ENCODE measurements at regions not wholly inside any gene's neighbourhood (a gene's known extent, or its start where the extent isn't known, plus 50 kb on each side); places are given as distances from the start of the nearest gene placed in this dataset.

- Histone ChIP-seq H3K79me1 (ENCODE audit: low read depth, low read length) (no peaks in the 10 kb centered on the region), H2AFZ (ENCODE audit: low read length) (no peak overlapping the region), H3K27ac (replicated peaks; ENCODE audit: low read length) (no peak overlapping the region), H4K8ac (ENCODE audit: low read depth, low read length) (no peak overlapping the region), H2AK5ac (ENCODE audit: low read depth, low read length) (no peak overlapping the region), H3K4ac (ENCODE audit: low read length) (no peak overlapping the region), H3K27me3 (ENCODE audit: control insufficient read depth in 3 of 3, insufficient read depth in 3 of 3, low read depth in 1 of 3, low read length in 3 of 3) (no peaks in the 10 kb centered on the region), H4K91ac (ENCODE audit: low read depth, low read length, poor library complexity) (no peak overlapping the region), H2BK15ac (ENCODE audit: low read length) (no peak overlapping the region), H3K4me2 (ENCODE audit: insufficient read depth, low read length, poor library complexity, severe bottlenecking) (no peak overlapping the region), H2BK12ac (ENCODE audit: low read length) (no peak overlapping the region), H3K18ac (ENCODE audit: low read length) (no peak overlapping the region), H3K9ac (ENCODE audit: low read depth, low read length, poor library complexity) (no peak overlapping the region), H2BK5ac (ENCODE audit: low read length) (no peak overlapping the region), H3K23ac (ENCODE audit: low read depth, low read length, poor library complexity) (no peak overlapping the region), H3K9me3 (replicated peaks in 1 of 2; ENCODE audit: control insufficient read depth in 2 of 2, insufficient read depth in 1 of 2, low read depth in 1 of 2, low read length in 2 of 2) (no peaks in the 10 kb centered on the region), H2BK120ac (ENCODE audit: low read depth, low read length) (no peak overlapping the region), H3K14ac (ENCODE audit: low read length) (no peak overlapping the region), H3K36me3 (replicated peaks in 1 of 2; ENCODE audit: control insufficient read depth in 2 of 2, insufficient read depth in 2 of 2, low read length in 2 of 2) (no peaks in the 10 kb centered on the region), H3K4me3 (ENCODE audit: low read length in 2 of 2) (no peak overlapping the region), H3K4me1 (ENCODE audit: control insufficient read depth in 2 of 2, insufficient read depth in 1 of 2, low read depth in 1 of 2, low read length in 2 of 2) (peaks cover 0 to 8% of the 10 kb centered on the region in 2 donors)
- no CpG with 5 or more reads among the region's 9 CpGs for WGBS, 2 donors (ENCODE audit: extremely low coverage in 2 of 2, insufficient read length in 2 of 2, insufficient replicate concordance in 1 of 2)
- no peak for DNase-seq (ENCODE audit: low spot score)
Measured at GRCh38 chr16:17776888-17777287, 306.1 kb upstream of the XYLT1 start.

- Histone ChIP-seq H3K79me1 (ENCODE audit: low read depth, low read length) (no peaks in the 10 kb centered on the region), H3K27me3 (ENCODE audit: control insufficient read depth in 3 of 3, insufficient read depth in 3 of 3, low read depth in 1 of 3, low read length in 3 of 3) (no peaks in the 10 kb centered on the region), H3K4ac (ENCODE audit: low read length) (no peak overlapping the region), H2BK12ac (ENCODE audit: low read length) (no peak overlapping the region), H2AK5ac (ENCODE audit: low read depth, low read length) (no peak overlapping the region), H3K4me3 (ENCODE audit: low read length in 2 of 2) (no peak overlapping the region), H3K36me3 (replicated peaks in 1 of 2; ENCODE audit: control insufficient read depth in 2 of 2, insufficient read depth in 2 of 2, low read length in 2 of 2) (no peaks in the 10 kb centered on the region), H2AFZ (ENCODE audit: low read length) (no peak overlapping the region), H3K18ac (ENCODE audit: low read length) (no peak overlapping the region), H4K8ac (ENCODE audit: low read depth, low read length) (no peak overlapping the region), H2BK5ac (ENCODE audit: low read length) (no peak overlapping the region), H3K4me2 (ENCODE audit: insufficient read depth, low read length, poor library complexity, severe bottlenecking) (no peak overlapping the region), H4K91ac (ENCODE audit: low read depth, low read length, poor library complexity) (no peak overlapping the region), H3K9ac (ENCODE audit: low read depth, low read length, poor library complexity) (no peak overlapping the region), H3K9me3 (replicated peaks in 1 of 2; ENCODE audit: control insufficient read depth in 2 of 2, insufficient read depth in 1 of 2, low read depth in 1 of 2, low read length in 2 of 2) (no peaks in the 10 kb centered on the region), H3K23ac (ENCODE audit: low read depth, low read length, poor library complexity) (no peak overlapping the region), H3K27ac (replicated peaks; ENCODE audit: low read length) (no peak overlapping the region), H3K4me1 (ENCODE audit: control insufficient read depth in 2 of 2, insufficient read depth in 1 of 2, low read depth in 1 of 2, low read length in 2 of 2) (peaks cover 0 to 8% of the 10 kb centered on the region in 2 donors), H2BK120ac (ENCODE audit: low read depth, low read length) (no peak overlapping the region), H2BK15ac (ENCODE audit: low read length) (no peak overlapping the region), H3K14ac (ENCODE audit: low read length) (no peak overlapping the region)
- no CpG with 5 or more reads among the region's 1 CpG for WGBS, 2 donors (ENCODE audit: extremely low coverage in 2 of 2, insufficient read length in 2 of 2, insufficient replicate concordance in 1 of 2)
- no peak for DNase-seq (ENCODE audit: low spot score)
Measured at GRCh38 chr16:17776465-17776864, 305.7 kb upstream of the XYLT1 start.

- H3K4me3 ChIP-seq (ENCODE audit: low read length in 2 of 2), result no peak overlapping the region
- no peak overlapping the region for H3K18ac ChIP-seq (ENCODE audit: low read length)
- DNase-seq (ENCODE audit: low spot score), result no peak
- no peak overlapping the region for H3K14ac ChIP-seq (ENCODE audit: low read length)
- H3K4me2 ChIP-seq (ENCODE audit: insufficient read depth, low read length, poor library complexity, severe bottlenecking), result no peak overlapping the region
- H3K27ac ChIP-seq (replicated peaks; ENCODE audit: low read length), result no peak overlapping the region
- no peaks in the 10 kb centered on the region for H3K79me1 ChIP-seq (ENCODE audit: low read depth, low read length)
- no peak overlapping the region for H2AFZ ChIP-seq (ENCODE audit: low read length)
- no peak overlapping the region for H2BK12ac ChIP-seq (ENCODE audit: low read length)
- no peak overlapping the region for H3K9ac ChIP-seq (ENCODE audit: low read depth, low read length, poor library complexity)
- peaks cover 0 to 8% of the 10 kb centered on the region in 2 donors for H3K4me1 ChIP-seq (ENCODE audit: control insufficient read depth in 2 of 2, insufficient read depth in 1 of 2, low read depth in 1 of 2, low read length in 2 of 2)
- H3K27me3 ChIP-seq (ENCODE audit: control insufficient read depth in 3 of 3, insufficient read depth in 3 of 3, low read depth in 1 of 3, low read length in 3 of 3), result no peaks in the 10 kb centered on the region
- no peak overlapping the region for H2BK15ac ChIP-seq (ENCODE audit: low read length)
- no peak overlapping the region for H3K23ac ChIP-seq (ENCODE audit: low read depth, low read length, poor library complexity)
- no peak overlapping the region for H2BK120ac ChIP-seq (ENCODE audit: low read depth, low read length)
- H2BK5ac ChIP-seq (ENCODE audit: low read length), result no peak overlapping the region
- no peaks in the 10 kb centered on the region for H3K9me3 ChIP-seq (replicated peaks in 1 of 2; ENCODE audit: control insufficient read depth in 2 of 2, insufficient read depth in 1 of 2, low read depth in 1 of 2, low read length in 2 of 2)
- no peak overlapping the region for H4K8ac ChIP-seq (ENCODE audit: low read depth, low read length)
- H4K91ac ChIP-seq (ENCODE audit: low read depth, low read length, poor library complexity), result no peak overlapping the region
- H3K4ac ChIP-seq (ENCODE audit: low read length), result no peak overlapping the region
- no peak overlapping the region for H2AK5ac ChIP-seq (ENCODE audit: low read depth, low read length)
- WGBS, 2 donors (ENCODE audit: extremely low coverage in 2 of 2, insufficient read length in 2 of 2, insufficient replicate concordance in 1 of 2), result no CpG with 5 or more reads among the region's 4 CpGs
- H3K36me3 ChIP-seq (replicated peaks in 1 of 2; ENCODE audit: control insufficient read depth in 2 of 2, insufficient read depth in 2 of 2, low read length in 2 of 2), result no peaks in the 10 kb centered on the region
Measured at GRCh38 chr16:17775061-17775460, 304.3 kb upstream of the XYLT1 start.

GRCh38 chr16:17773698-17774101 lies 302.9 kb upstream of the XYLT1 start:
- H2BK12ac ChIP-seq (ENCODE audit: low read length), result no peak overlapping the region
- no peak overlapping the region for H3K4ac ChIP-seq (ENCODE audit: low read length)
- H3K4me1 ChIP-seq (ENCODE audit: control insufficient read depth in 2 of 2, insufficient read depth in 1 of 2, low read depth in 1 of 2, low read length in 2 of 2), result peaks cover 0 to 8% of the 10 kb centered on the region in 2 donors
- no peaks in the 10 kb centered on the region for H3K79me1 ChIP-seq (ENCODE audit: low read depth, low read length)
- H3K36me3 ChIP-seq (replicated peaks in 1 of 2; ENCODE audit: control insufficient read depth in 2 of 2, insufficient read depth in 2 of 2, low read length in 2 of 2), result no peaks in the 10 kb centered on the region
- no peak overlapping the region for H3K27ac ChIP-seq (replicated peaks; ENCODE audit: low read length)
- H3K18ac ChIP-seq (ENCODE audit: low read length), result no peak overlapping the region
- H2AK5ac ChIP-seq (ENCODE audit: low read depth, low read length), result no peak overlapping the region
- no peak overlapping the region for H3K23ac ChIP-seq (ENCODE audit: low read depth, low read length, poor library complexity)
- no peak overlapping the region for H2BK15ac ChIP-seq (ENCODE audit: low read length)
- H4K91ac ChIP-seq (ENCODE audit: low read depth, low read length, poor library complexity), result no peak overlapping the region
- H3K4me3 ChIP-seq (ENCODE audit: low read length in 2 of 2), result no peak overlapping the region
- no peaks in the 10 kb centered on the region for H3K9me3 ChIP-seq (replicated peaks in 1 of 2; ENCODE audit: control insufficient read depth in 2 of 2, insufficient read depth in 1 of 2, low read depth in 1 of 2, low read length in 2 of 2)
- no peak overlapping the region for H3K14ac ChIP-seq (ENCODE audit: low read length)
- H3K27me3 ChIP-seq (ENCODE audit: control insufficient read depth in 3 of 3, insufficient read depth in 3 of 3, low read depth in 1 of 3, low read length in 3 of 3), result no peaks in the 10 kb centered on the region
- WGBS, 2 donors (ENCODE audit: extremely low coverage in 2 of 2, insufficient read length in 2 of 2, insufficient replicate concordance in 1 of 2), result no CpG with 5 or more reads among the region's 10 CpGs
- H4K8ac ChIP-seq (ENCODE audit: low read depth, low read length), result no peak overlapping the region
- no peak overlapping the region for H3K9ac ChIP-seq (ENCODE audit: low read depth, low read length, poor library complexity)
- H2AFZ ChIP-seq (ENCODE audit: low read length), result no peak overlapping the region
- no peak overlapping the region for H3K4me2 ChIP-seq (ENCODE audit: insufficient read depth, low read length, poor library complexity, severe bottlenecking)
- H2BK120ac ChIP-seq (ENCODE audit: low read depth, low read length), result no peak overlapping the region
- DNase-seq (ENCODE audit: low spot score), result no peak
- no peak overlapping the region for H2BK5ac ChIP-seq (ENCODE audit: low read length)

Data from neuronal stem cell (in vitro differentiated cells).